ENCODE measurements at regions not wholly inside any gene's neighbourhood (a gene's known extent, or its start where the extent isn't known, plus 50 kb on each side); places are given as distances from the start of the nearest gene placed in this dataset.
"Not testable (repeated sequence)": the region's sequence is repeated elsewhere in the genome, so short reads cannot be mapped to it uniquely, and the experiment has no call there.

DNA sequence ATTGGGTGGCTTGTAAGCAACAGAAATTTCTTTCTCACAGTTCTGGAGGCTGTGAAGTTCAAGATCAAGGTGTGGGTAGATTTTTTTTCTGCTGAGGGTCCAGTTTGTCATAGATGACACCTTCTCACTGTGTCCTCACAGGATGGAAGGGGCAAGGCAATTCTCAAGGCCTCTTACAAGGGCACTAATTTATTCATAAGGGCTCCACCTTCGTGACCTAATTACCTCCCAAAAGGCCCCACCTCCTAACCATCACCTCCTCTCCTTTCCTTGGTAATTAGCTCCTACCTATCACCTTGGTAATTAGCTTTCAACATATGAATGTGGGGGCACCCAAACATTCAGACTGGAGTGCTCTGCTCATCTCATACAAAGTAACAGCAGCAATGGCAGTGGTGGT lies 92.3 kb upstream of the CD44 start:
- no peak for DNase-seq

DNA sequence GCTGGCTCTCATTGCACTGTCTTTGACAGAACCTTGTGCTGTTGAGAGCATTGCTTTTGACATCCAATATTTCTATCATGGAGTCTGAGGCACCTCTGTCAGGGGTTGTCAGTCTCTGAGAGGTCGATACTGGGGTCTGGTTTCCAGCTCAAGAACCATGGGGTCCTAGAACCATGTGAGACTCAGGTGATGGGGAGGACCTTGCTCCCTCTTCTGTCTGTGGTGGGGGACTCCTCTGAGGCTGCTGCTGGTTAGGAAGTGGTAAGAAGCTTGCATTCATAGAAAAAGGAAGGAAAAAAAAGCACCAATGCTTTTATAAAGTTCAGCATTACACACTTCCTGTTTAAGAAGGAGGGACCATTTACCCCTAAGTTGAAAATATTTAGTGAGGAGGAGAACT lies 91.8 kb upstream of the CD44 start:
- DNase-seq: no peak

DNA sequence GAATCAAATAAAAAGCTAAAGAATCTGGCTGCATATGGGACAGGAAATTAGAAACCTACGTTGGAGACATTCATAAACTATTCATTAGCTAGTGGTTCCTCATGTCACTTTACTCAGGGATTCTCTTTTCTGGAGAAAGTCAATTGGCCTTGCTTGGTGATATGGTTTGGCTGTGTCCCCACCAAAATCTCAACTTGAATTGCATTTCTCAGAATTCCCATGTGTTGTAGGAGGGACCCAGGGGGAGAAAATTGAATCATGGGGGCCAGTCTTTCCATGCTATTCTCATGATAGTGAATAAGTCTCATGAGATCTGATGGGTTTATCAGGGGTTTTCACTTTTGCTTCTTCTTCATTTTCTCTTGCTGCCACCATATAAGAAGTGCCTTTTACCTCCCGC lies 91.2 kb upstream of the CD44 start:
- no peak for DNase-seq

DNA sequence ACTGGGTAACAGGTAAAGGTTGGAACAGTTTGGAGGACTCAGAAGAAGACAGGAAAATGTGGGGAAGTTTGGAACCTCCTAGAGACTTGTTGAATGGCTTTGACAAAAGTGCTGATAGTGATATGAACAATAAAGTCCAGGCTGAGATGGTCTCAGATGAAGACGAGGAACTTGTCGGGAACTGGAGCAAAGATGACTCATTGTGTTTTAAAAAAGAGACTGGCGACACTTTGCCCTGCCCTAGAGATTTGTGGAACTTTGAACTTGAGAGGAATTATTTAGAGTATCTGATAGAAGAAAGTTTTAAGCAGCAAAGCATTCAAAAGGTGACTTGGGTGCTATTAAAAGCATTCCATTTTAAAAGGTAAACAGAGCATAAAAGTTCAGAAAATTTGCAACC lies 90.6 kb upstream of the CD44 start:
- not testable (repeated sequence) for DNase-seq

DNA sequence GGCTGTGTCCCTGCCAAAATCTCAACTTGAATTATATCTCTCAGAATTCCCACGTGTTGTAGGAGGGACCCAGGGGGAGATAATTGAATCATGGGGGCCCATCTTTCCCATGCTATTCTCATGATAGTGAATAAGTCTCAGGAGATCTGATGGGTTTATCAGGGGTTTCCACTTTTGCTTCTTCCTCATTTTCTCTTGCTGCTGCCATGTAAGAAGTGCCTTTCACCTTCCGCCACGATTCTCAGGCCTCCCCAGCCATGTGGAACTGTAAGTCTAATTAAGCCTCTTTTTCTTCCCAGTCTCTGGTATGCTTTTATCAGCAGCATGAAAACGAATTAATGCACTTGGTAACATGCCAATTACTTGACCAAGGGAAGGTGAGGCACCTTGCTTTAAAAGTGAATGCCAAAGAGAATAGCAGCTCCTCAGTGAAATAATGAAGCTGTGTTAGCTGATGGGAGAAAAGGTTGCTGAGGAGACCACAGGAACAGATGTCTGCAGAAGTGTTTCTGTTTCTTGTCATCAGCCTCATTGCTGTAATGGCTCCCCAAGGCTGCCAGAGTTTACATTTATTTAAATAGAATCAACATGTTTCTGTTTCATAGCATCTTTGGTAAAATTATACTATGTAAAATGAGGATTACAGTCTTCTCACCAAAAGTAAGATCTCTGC lies 89.0 kb upstream of the CD44 start:
- no peak for DNase-seq

DNA sequence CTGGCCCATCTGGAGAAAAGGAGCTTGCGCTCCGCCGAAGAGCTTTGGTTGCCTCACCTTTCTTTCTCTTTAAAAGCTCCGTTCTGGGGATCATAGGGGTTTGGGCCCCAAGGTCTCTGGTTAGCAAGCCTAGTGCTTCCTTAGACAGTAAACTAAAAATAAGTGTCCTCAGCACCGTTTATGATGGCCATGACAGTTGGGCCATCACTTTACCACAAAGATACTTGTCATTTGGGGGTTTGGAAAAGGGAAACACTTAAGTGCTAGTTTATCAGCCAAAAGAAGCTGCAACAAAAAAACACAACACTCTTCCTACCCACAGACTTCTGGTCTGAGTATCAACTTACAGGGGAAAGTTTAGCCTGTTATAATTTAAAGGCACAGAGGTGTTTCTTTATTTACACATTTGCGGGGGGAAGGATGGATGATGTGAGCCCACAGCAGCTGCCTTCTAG lies 88.4 kb upstream of the CD44 start:
- DNase-seq: no peak

DNA sequence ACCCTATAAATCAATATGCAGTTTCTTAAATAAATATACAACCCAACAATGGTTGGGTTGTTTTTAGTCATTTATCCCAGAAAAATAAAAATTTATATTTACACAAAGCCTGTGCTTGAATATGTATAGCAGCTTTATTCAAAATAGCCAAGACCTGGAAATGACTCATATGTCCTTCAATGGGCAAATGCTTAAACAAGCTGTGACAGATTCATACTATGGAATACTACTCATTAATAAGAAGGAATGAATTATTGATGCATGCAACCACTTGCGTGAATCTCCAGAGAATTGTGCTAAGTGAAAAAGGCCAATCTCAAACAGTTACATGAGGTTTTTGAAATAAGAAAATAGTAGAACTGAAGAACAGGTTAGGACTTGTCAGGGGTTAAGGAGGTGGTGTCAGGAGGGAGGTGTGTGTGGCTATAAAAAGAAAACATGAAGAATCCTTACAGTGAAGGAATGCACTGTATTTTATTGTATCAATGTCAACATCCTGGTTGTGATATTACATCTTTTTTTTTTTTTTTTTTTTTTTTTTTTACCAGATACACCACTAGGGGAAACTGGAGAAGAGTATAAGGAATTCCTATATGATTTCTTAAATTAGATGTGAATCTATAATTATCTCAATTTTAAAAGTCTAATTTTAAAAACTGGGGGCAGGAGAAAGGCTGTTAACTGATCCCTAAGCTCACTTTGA lies 82.4 kb upstream of the CD44 start:
- DNase-seq: no peak

DNA sequence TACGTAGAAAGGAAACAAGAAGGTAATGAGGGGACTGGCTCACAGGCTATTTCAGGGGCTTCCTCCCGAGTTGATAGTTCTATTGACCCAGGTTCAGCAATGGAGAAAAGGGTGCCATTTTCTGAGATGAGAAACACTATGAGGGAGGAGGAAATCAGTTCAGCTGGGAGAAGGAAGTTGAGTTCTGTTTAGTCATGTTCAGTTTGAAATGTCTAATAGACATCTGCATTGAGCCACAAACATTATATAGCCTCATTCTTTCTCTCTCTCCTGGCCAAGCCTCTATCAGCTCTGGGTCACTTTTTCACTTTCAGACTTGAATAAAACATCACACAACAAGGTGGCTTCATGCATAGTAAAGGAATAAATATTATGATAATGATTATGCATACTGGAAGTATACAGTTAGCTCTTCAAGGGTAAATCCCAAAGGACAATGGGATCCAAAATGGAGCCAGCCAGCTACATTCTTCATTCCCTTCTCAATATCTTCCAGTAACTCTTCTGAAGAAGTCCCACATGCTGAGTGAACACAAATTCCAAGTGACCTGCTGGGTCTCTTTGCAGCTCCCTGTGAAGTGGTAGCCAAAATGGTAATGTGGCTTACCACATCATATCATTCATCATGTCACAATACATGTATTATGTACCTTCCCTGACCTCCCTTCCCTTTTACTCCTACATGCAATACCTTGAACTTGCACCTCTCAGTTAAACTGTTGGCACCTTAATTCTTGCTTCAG lies 80.9 kb upstream of the CD44 start:
- no peak for DNase-seq

DNA sequence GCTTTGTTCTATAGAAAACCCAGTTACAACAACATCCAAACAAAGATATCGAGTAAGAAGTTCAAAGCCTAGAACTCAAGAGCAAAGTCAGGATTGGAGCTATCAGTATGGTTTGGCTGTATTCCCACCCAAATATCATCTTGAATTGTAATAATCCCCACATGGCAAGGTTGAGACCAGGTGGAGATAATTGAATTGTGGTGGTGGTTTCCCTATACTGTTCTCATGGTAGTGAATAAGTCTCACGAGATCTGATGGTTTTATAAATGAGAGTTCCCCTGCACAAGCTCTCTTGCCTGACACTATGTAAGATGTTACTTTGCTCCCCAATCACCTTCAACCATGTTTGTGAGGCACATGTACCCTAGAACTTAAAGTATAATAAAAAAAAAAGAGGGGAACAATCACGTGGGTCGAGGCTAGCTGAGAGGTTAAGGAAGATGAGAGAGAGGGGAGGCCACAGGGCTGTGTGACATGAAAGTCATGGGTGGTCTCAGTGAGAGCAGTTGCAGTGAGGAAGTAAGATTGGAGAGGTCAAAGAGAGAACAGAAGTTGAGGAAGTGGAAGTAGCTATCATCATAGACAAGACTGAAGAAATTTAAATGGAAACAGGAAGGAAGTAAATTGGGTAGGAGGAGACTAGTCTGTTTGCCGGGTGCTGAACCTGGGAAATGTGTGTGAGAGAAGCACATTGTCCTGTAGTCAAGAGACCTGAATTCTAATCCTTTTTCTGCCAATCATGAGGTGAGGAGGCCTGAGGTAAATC lies 80.1 kb upstream of the CD44 start:
- no peak for DNase-seq

DNA sequence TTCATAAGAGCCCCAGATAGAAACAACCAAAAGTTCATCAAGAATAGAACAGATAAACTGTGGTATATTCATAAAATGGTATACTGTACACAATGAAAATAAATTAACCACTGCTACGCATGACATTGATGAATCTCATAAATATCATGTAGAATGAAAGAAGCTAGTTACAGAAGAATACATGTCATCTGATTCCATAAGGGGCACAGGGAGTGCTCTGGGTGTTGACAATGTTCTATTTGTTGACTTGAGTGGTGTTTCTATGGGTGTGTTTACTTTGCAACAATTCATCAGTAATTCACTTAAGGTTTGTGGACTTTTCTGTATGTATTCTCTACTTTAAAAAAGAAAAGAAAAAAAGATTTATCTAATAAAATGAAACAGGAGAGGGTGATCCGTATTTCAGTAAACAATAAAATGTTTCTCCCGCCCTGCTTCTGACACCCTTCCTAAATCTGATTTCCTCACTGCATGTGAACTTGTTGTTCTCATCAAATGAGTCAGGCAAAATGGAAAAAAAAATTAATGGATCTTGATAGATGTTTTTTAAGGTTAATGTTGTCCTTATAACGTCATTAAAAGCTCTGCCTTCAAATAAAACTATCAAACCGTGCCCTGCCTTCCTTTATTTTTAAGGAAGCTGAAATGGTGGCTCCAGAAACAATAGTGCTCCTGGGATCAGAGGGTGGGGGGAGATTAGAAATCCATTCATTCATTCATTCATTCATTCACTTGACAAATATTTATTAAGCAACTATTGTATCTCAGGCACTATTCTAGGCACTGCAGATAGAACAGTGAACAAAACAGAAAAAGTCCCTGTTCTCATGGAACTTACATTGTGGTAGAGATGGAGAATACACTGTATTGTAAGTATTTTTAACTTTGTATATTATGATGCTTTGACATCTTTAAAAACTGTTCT lies 77.2 kb upstream of the CD44 start:
- DNase-seq: no peak

DNA sequence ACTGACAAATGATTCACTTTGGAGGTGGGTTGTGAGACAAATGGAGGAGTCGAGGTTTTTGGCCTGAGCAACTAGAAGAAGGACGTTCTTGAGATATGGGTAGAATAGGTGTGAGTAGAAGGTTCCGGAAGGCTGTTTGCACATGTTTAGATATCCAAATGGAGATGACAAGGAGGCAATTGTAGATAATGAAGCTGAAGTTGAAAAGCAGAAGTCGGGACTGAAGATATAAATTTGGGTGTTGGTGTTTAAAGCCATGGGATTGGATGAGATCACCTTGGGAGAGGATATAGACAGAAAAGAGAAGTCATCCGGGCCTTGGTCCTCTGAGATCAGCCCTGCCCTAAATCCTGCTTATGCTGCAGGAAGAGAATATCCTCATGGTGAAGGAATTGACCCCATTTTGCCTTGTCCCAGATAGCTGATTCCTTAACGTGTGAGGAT lies 75.5 kb upstream of the CD44 start:
- DNase-seq: no peak

DNA sequence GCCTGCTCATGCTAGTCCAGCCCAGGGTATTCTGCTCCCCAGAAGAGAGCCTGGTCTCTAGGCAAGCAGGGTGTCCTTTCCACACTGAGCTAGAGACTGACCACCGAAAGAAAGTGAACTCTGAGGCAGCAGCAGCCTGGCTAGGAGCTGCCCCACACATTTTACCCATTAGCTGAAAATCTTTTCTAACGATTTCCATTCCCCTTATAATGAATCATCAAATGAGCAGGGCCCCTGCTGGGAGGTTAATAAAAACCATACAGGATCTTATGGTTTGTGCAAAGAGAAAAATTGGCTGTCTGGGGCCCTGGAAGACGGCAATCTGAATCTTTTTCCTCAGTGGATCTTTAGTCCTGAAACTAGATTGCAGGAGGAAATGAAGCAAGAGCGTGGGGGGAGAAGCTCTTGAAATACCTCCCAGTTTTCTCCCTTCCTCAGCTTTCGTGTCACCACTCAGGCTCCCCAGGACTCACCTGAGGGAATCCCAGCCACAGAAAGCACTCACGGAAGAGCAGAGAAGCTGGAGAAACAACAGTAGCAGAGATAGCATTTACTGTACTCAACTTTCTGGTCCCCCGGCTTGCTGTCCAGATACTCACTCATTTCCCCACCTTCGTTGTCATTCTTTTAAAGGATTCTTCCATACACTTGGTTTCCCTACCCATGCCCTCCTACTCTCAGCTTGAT lies 74.7 kb upstream of the CD44 start:
- no peak for DNase-seq

DNA sequence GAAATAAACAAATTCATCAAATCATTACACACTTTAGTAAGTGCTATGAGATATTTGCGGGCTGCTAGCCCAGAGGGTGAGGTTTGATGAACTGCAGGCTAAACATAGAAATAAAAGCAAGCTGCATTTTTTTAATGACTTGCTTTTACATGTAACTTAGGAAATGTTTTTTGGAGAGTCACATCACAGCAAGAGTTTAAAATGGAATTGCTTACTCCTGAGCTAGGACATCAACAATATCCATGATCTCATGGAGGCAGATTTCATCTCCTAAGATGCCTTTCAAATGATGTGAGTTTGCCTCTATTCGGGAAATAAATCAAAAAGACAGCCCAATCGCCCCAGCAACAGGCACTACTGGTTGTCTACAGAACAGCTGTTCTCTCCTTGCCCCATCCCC lies 73.4 kb upstream of the CD44 start:
- DNase-seq: no peak

DNA sequence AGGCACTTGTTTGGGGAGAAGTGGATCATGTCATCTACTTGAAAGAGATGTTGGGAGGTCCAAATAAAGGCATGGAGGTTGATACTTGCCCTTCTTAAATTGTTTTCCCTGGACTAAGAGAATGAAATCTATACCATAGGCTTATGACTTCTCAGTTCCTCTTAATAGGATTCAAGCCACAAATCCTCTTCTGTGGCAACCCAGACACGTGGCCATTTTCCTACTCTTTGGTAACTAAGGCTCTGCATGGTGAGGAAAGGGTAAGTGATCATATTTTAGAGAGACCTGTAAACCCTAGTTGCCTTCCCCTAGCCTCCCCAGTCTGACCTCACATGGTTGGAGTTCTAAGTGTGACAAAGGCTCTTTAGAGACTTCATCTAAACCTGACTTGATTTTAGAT lies 72.9 kb upstream of the CD44 start:
- no peak for DNase-seq

DNA sequence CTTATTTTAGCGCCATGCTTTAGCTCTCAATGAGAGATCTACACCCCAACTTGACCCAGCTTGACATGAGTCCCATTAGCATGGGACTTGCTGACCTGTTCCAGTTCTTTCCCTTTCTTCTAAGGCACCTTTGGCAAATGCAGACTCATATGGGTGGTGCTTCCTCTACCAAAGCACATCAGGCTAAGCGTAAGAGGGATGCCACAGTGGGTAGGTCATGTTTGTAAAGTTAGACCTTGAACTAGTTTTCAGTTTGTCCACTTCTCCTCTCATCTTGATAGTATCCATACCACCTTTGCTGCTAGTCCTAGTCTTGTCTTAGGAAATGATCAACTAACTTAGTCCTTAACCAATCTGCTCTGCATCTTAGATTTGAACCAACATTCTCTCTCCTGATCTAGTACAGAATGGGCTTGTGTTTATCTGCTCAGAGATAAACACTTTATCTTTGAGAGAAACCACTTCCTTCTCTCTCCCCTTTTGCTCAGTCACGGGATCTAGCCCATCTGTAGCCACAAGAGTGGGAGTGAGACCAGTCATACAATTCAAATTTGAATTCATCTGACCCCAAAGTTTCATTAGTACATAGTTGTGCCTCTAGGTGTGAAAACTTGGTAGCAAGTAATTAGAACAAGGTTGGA lies 72.1 kb upstream of the CD44 start:
- DNase-seq: no peak

DNA sequence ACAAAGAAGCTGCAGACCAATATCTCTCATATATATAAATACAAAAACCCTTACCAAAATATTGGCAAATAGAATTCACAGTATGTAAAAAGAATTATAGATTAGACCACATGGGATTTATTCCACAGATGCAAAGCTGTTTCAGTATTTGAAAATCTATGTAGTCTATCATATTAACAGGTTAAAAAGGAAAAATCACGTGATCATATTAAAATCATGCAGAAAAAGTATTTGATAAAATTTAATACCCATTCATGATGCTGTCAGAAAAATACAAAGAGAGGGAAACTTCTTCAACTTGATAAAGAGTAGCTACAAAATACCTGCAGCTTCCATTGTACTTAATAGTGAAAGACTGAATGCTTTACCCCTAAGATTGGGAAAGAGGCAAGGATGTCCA lies 67.2 kb upstream of the CD44 start:
- DNase-seq: no peak

DNA sequence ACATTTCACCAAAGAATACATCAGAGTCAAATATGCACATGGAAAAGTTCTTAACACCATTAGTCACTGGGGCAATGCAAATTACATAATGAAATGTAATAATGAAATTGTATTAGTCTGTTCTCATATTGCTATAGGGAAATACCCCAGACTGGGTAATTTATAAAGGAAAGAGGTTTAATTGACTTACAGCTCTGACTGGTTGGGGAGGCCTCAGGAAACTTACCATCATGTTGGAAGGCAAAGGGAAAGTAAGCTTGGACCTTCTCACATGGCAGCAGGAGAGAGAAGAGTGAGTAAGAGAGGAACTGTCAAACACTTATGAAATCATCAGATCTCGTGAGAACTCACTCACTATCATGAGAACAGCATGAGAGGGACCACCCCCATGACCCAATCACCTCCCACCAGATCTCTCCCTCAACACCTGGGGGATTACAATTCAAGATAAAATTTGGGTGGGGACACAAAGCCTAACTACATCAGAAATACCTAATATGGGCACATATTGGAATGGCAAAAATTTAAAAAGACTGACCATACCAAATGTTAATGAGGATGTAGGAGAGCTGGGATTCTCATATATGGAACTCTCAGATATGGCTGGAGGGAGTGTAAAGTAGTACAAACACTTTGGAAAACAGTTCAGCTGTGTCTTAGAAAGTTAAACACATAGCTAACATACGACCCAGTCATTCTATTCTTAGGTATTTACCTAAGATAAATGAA lies 65.1 kb upstream of the CD44 start:
- no peak for DNase-seq

DNA sequence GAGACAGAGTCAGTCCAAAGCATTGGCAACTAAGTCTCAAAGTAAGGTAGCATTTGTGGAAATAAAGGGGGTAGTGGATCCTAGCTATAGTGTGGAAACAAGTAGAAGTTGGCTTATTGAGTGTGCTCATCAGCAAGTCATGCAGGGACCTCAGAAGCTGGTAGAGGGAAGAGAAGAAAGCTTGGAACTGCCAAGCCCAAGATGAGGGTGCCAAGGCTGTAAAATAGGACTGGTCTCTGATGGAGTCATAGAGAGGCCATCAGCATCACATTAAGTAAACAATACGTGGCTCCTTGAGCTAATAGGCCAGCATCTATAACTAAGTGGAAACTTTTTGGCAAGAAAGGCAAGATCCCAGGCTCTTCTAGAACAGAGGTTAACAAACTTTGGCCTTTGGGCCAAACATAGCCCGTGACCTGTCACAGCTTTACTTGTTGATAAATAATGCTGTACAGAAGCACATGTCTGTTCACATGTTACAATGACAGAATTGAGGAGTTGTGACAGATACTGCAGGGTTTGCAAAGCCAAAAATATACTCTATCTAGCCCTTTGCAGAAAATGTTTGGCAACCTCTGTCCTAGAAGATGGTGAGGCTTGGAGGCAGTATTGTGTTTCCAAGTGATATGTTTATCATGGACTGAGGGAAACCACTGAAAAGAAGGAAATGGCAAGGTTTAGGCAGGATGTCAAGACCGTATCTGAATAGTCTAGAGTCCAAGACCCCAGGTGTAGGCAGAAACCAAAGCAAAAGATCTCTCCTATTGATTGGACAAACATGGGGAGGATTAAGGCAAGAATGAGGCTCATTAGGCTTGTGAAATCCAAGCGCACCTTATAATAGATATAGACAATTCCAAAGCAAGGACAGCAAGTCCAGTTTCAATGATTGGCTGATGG lies 62.5 kb upstream of the CD44 start:
- DNase-seq: no peak

Measured in hypothalamus (tissue), 51 donors.